ENCODE measurements at regions not wholly inside any gene's neighbourhood (a gene's known extent, or its start where the extent isn't known, plus 50 kb on each side); places are given as distances from the start of the nearest gene placed in this dataset.

DNA sequence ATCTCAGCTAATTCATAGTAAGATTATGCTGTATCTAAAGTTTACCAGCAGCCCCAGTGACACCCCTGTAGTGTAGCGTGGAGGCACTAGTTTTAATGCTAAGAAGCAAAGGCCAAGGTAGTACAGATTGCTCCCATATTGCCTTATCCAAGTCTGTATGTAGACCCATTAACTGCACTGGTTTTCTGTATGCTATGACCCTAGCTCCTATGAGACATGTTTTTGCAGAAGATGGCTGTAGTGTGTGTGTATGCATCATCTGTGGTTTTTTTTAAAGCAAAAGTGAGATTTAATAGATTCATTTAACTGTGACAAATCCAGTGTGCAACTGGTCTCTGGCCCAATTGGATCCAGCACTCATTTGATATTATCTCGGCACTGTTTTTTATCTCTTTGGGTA lies 86.5 kb downstream of the HAUS1 start:
- no peak for ATAC-seq
- TF ChIP-seq ZC3H10 (CRISPR knock-in tag; IDR thresholded peaks at IDR 0.05): no peak
- no peak for TF ChIP-seq PATZ1 (CRISPR knock-in tag; IDR thresholded peaks at IDR 0.05; ENCODE audit: borderline replicate concordance)
- no peak for TF ChIP-seq CREB5 (CRISPR knock-in tag; IDR thresholded peaks at IDR 0.05; ENCODE audit: low read depth)
- TF ChIP-seq OSR1 (CRISPR knock-in tag; IDR thresholded peaks at IDR 0.05): no peak
- TF ChIP-seq ZNF565 (CRISPR knock-in tag; conservative IDR thresholded peaks at IDR 0.05; ENCODE audit: low read depth): no peak
- no peak for TF ChIP-seq ZNF8 (CRISPR knock-in tag; IDR thresholded peaks at IDR 0.05)
- TF ChIP-seq PPARA (CRISPR knock-in tag; IDR thresholded peaks at IDR 0.05; ENCODE audit: borderline replicate concordance): no peak
- TF ChIP-seq GLIS3 (CRISPR knock-in tag; IDR thresholded peaks at IDR 0.05): no peak
- TF ChIP-seq RARB (CRISPR knock-in tag; IDR thresholded peaks at IDR 0.05): no peak
- TF ChIP-seq, protein P1, sequence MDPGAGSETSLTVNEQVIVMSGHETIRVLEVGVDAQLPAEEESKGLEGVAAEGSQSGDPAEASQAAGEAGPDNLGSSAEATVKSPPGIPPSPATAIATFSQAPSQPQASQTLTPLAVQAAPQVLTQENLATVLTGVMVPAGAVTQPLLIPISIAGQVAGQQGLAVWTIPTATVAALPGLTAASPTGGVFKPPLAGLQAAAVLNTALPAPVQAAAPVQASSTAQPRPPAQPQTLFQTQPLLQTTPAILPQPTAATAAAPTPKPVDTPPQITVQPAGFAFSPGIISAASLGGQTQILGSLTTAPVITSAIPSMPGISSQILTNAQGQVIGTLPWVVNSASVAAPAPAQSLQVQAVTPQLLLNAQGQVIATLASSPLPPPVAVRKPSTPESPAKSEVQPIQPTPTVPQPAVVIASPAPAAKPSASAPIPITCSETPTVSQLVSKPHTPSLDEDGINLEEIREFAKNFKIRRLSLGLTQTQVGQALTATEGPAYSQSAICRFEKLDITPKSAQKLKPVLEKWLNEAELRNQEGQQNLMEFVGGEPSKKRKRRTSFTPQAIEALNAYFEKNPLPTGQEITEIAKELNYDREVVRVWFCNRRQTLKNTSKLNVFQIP (CRISPR knock-in tag; IDR thresholded peaks at IDR 0.05; ENCODE audit: borderline replicate concordance, low read depth): no peak
- TF ChIP-seq, protein P2, sequence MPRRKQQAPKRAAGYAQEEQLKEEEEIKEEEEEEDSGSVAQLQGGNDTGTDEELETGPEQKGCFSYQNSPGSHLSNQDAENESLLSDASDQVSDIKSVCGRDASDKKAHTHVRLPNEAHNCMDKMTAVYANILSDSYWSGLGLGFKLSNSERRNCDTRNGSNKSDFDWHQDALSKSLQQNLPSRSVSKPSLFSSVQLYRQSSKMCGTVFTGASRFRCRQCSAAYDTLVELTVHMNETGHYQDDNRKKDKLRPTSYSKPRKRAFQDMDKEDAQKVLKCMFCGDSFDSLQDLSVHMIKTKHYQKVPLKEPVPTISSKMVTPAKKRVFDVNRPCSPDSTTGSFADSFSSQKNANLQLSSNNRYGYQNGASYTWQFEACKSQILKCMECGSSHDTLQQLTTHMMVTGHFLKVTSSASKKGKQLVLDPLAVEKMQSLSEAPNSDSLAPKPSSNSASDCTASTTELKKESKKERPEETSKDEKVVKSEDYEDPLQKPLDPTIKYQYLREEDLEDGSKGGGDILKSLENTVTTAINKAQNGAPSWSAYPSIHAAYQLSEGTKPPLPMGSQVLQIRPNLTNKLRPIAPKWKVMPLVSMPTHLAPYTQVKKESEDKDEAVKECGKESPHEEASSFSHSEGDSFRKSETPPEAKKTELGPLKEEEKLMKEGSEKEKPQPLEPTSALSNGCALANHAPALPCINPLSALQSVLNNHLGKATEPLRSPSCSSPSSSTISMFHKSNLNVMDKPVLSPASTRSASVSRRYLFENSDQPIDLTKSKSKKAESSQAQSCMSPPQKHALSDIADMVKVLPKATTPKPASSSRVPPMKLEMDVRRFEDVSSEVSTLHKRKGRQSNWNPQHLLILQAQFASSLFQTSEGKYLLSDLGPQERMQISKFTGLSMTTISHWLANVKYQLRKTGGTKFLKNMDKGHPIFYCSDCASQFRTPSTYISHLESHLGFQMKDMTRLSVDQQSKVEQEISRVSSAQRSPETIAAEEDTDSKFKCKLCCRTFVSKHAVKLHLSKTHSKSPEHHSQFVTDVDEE (CRISPR knock-in tag; IDR thresholded peaks at IDR 0.05): no peak
- no peak for TF ChIP-seq ISL1 (CRISPR knock-in tag; IDR thresholded peaks at IDR 0.05)
- TF ChIP-seq CSDC2 (CRISPR knock-in tag; IDR thresholded peaks at IDR 0.05): no peak
- no peak for TF ChIP-seq TCF4 (CRISPR knock-in tag; IDR thresholded peaks at IDR 0.05; ENCODE audit: borderline replicate concordance)
- no peak for TF ChIP-seq SNAI2 (CRISPR knock-in tag; IDR thresholded peaks at IDR 0.05)
- no peak for TF ChIP-seq ESRRG (CRISPR knock-in tag; IDR thresholded peaks at IDR 0.05)
- no peak for TF ChIP-seq ZFP30 (CRISPR knock-in tag; IDR thresholded peaks at IDR 0.05)
- no peak for TF ChIP-seq BACH2 (CRISPR knock-in tag; IDR thresholded peaks at IDR 0.05; ENCODE audit: borderline replicate concordance)
- TF ChIP-seq ZNF70 (CRISPR knock-in tag; IDR thresholded peaks at IDR 0.05): no peak
- TF ChIP-seq, protein P3, sequence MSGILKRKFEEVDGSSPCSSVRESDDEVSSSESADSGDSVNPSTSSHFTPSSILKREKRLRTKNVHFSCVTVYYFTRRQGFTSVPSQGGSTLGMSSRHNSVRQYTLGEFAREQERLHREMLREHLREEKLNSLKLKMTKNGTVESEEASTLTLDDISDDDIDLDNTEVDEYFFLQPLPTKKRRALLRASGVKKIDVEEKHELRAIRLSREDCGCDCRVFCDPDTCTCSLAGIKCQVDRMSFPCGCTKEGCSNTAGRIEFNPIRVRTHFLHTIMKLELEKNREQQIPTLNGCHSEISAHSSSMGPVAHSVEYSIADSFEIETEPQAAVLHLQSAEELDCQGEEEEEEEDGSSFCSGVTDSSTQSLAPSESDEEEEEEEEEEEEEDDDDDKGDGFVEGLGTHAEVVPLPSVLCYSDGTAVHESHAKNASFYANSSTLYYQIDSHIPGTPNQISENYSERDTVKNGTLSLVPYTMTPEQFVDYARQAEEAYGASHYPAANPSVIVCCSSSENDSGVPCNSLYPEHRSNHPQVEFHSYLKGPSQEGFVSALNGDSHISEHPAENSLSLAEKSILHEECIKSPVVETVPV (CRISPR knock-in tag; IDR thresholded peaks at IDR 0.05): no peak

DNA sequence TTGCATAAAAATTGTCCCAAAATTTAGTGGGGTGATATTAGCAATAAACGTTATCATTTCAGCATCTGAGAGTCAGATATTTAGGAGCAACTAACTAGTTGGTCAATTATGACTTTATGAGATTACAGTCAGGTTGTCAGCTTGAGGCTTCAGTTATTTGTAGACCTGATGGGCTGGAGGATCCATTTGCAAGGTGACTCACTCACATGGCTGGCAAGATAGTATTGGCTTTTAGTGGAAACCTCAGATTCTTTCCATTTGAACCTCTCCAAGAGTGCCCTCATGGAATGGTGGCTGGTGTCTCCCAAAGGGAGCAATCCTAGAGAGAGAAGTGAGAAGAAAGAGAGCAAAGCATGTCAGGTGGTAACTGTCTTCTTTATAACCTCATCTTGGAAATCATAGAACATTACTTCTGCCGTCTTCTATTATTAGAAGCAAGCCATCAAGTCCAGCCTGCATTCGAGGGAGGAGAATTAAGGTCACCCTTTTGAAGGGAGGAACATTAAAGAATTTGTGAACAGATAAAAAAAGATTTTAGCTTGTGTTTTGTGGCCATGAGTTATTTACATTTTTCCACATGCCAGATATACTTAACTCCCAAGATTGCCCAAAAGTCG lies 92.5 kb downstream of the HAUS1 start:
- peak; percentile 41; the same call in 2 of the 3 replicates for ATAC-seq
- TF ChIP-seq, protein P3 (CRISPR knock-in tag; IDR thresholded peaks at IDR 0.05): no peak
- no peak for TF ChIP-seq GLIS3 (CRISPR knock-in tag; IDR thresholded peaks at IDR 0.05)
- no peak for TF ChIP-seq RARB (CRISPR knock-in tag; IDR thresholded peaks at IDR 0.05)
- no peak for TF ChIP-seq ESRRG (CRISPR knock-in tag; IDR thresholded peaks at IDR 0.05)
- TF ChIP-seq CREB5 (CRISPR knock-in tag; IDR thresholded peaks at IDR 0.05; ENCODE audit: low read depth): no peak
- no peak for TF ChIP-seq ZFP30 (CRISPR knock-in tag; IDR thresholded peaks at IDR 0.05)
- TF ChIP-seq TOX (CRISPR knock-in tag; IDR thresholded peaks at IDR 0.05; ENCODE audit: borderline replicate concordance): no peak
- TF ChIP-seq OSR1 (CRISPR knock-in tag; IDR thresholded peaks at IDR 0.05): no peak
- TF ChIP-seq ZNF565 (CRISPR knock-in tag; conservative IDR thresholded peaks at IDR 0.05; ENCODE audit: low read depth): no peak

Measured in SK-N-SH treated with all-trans-retinoic acid at 6 μM for 48 hours (cell line).